IPS-15b (cell line): ENCODE measurements at regions not wholly inside any gene's neighbourhood (a gene's known extent, or its start where the extent isn't known, plus 50 kb on each side); places are given as distances from the start of the nearest gene placed in this dataset.

ENCODE experiments used
- H3K27me3 ChIP-seq: one replicate; pipeline ENCODE4 v1.6.1; 2013; ENCODE audit warnings: low read length; ENCODE audit not compliant: control insufficient read depth, insufficient read depth
- H3K36me3 ChIP-seq: one replicate; pipeline ENCODE4 v1.6.1; 2013; ENCODE audit warnings: low read length; ENCODE audit not compliant: control insufficient read depth, insufficient read depth
- H3K4me1 ChIP-seq: one replicate; pipeline ENCODE4 v1.6.1; 2013; ENCODE audit warnings: mild to moderate bottlenecking, low read length; ENCODE audit not compliant: control insufficient read depth, insufficient read depth
- H3K4me3 ChIP-seq: one replicate; pipeline ENCODE4 v1.5.1; 2013; ENCODE audit warnings: low read depth, low read length
- H3K9ac ChIP-seq: one replicate; pipeline ENCODE4 v1.6.1; 2013; ENCODE audit warnings: low read depth, mild to moderate bottlenecking, low read length
- H3K9me3 ChIP-seq: one replicate; pipeline ENCODE4 v1.6.1; 2013; ENCODE audit warnings: mild to moderate bottlenecking, low read length; ENCODE audit not compliant: control insufficient read depth, insufficient read depth

GRCh38 chr2:234752966-234753365, 198.9 kb upstream of the SH3BP4 start:
- Histone ChIP-seq H3K27me3 (no peaks in the 10 kb centered on the region), H3K9me3 (no peaks in the 10 kb centered on the region), H3K4me1 (no peaks in the 10 kb centered on the region), H3K4me3 (no peak overlapping the region), H3K9ac (no peak overlapping the region), H3K36me3 (no peaks in the 10 kb centered on the region)

- Histone ChIP-seq H3K36me3 (no peaks in the 10 kb centered on the region), H3K9me3 (no peaks in the 10 kb centered on the region), H3K9ac (no peak overlapping the region), H3K4me1 (no peaks in the 10 kb centered on the region), H3K4me3 (no peak overlapping the region), H3K27me3 (no peaks in the 10 kb centered on the region)
Measured at GRCh38 chr2:234751275-234751973, 200.4 kb upstream of the SH3BP4 start.

GRCh38 chr2:234747833-234748559, 203.8 kb upstream of the SH3BP4 start:
- Histone ChIP-seq H3K36me3 (no peaks in the 10 kb centered on the region), H3K9ac (no peak overlapping the region), H3K9me3 (no peaks in the 10 kb centered on the region)

GRCh38 chr2:234747032-234747431, 204.8 kb upstream of the SH3BP4 start:
- Histone ChIP-seq H3K4me3 (no peak overlapping the region), H3K27me3 (no peaks in the 10 kb centered on the region), H3K36me3 (no peaks in the 10 kb centered on the region), H3K9ac (no peak overlapping the region), H3K4me1 (no peaks in the 10 kb centered on the region), H3K9me3 (no peaks in the 10 kb centered on the region)

More at GRCh38 chr2:234747833-234748559, 203.8 kb upstream of the SH3BP4 start:
- Histone ChIP-seq H3K4me1 (no peaks in the 10 kb centered on the region), H3K4me3 (no peak overlapping the region), H3K27me3 (no peaks in the 10 kb centered on the region)

GRCh38 chr2:234745347-234745746, 206.5 kb upstream of the SH3BP4 start:
- Histone ChIP-seq H3K36me3 (no peaks in the 10 kb centered on the region), H3K9ac (no peak overlapping the region), H3K9me3 (no peaks in the 10 kb centered on the region), H3K27me3 (no peaks in the 10 kb centered on the region), H3K4me1 (no peaks in the 10 kb centered on the region), H3K4me3 (no peak overlapping the region)

- no peak overlapping the region for H3K4me3 ChIP-seq
- no peaks in the 10 kb centered on the region for H3K27me3 ChIP-seq
- H3K4me1 ChIP-seq = no peaks in the 10 kb centered on the region
- H3K36me3 ChIP-seq = no peaks in the 10 kb centered on the region
- no peaks in the 10 kb centered on the region for H3K9me3 ChIP-seq
- H3K9ac ChIP-seq = no peak overlapping the region
Measured at GRCh38 chr2:234741976-234742375, 209.8 kb upstream of the SH3BP4 start.

- H3K9ac ChIP-seq = no peak overlapping the region
- no peaks in the 10 kb centered on the region for H3K36me3 ChIP-seq
Measured at GRCh38 chr2:234739061-234739460, 212.8 kb upstream of the SH3BP4 start.

GRCh38 chr2:234735829-234736228, 216.0 kb upstream of the SH3BP4 start:
- Histone ChIP-seq H3K4me3 (no peak overlapping the region), H3K9me3 (peaks cover 2% of the 10 kb centered on the region), H3K27me3 (no peaks in the 10 kb centered on the region), H3K4me1 (no peaks in the 10 kb centered on the region), H3K9ac (no peak overlapping the region), H3K36me3 (no peaks in the 10 kb centered on the region)

More at GRCh38 chr2:234739061-234739460, 212.8 kb upstream of the SH3BP4 start:
- Histone ChIP-seq H3K4me3 (no peak overlapping the region), H3K9me3 (peaks cover 2% of the 10 kb centered on the region), H3K4me1 (no peaks in the 10 kb centered on the region), H3K27me3 (no peaks in the 10 kb centered on the region)

- Histone ChIP-seq H3K9ac (no peak overlapping the region), H3K4me3 (no peak overlapping the region)
Measured at GRCh38 chr2:234733795-234734600, 217.8 kb upstream of the SH3BP4 start.

GRCh38 chr2:234733093-234733489, 218.7 kb upstream of the SH3BP4 start:
- Histone ChIP-seq H3K9me3 (peaks cover 2% of the 10 kb centered on the region), H3K4me1 (no peaks in the 10 kb centered on the region), H3K36me3 (no peaks in the 10 kb centered on the region), H3K4me3 (no peak overlapping the region), H3K9ac (no peak overlapping the region), H3K27me3 (no peaks in the 10 kb centered on the region)

More at GRCh38 chr2:234733795-234734600, 217.8 kb upstream of the SH3BP4 start:
- Histone ChIP-seq H3K36me3 (no peaks in the 10 kb centered on the region), H3K4me1 (no peaks in the 10 kb centered on the region), H3K27me3 (no peaks in the 10 kb centered on the region), H3K9me3 (peaks cover 2% of the 10 kb centered on the region)

GRCh38 chr2:234732404-234733092, 219.3 kb upstream of the SH3BP4 start:
- peaks cover 2% of the 10 kb centered on the region for H3K9me3 ChIP-seq
- H3K27me3 ChIP-seq = no peaks in the 10 kb centered on the region
- no peaks in the 10 kb centered on the region for H3K36me3 ChIP-seq
- no peak overlapping the region for H3K9ac ChIP-seq
- H3K4me1 ChIP-seq = no peaks in the 10 kb centered on the region
- H3K4me3 ChIP-seq = no peak overlapping the region
